ENCODE measurements at regions not wholly inside any gene's neighbourhood (a gene's known extent, or its start where the extent isn't known, plus 50 kb on each side); places are given as distances from the start of the nearest gene placed in this dataset.

DNA sequence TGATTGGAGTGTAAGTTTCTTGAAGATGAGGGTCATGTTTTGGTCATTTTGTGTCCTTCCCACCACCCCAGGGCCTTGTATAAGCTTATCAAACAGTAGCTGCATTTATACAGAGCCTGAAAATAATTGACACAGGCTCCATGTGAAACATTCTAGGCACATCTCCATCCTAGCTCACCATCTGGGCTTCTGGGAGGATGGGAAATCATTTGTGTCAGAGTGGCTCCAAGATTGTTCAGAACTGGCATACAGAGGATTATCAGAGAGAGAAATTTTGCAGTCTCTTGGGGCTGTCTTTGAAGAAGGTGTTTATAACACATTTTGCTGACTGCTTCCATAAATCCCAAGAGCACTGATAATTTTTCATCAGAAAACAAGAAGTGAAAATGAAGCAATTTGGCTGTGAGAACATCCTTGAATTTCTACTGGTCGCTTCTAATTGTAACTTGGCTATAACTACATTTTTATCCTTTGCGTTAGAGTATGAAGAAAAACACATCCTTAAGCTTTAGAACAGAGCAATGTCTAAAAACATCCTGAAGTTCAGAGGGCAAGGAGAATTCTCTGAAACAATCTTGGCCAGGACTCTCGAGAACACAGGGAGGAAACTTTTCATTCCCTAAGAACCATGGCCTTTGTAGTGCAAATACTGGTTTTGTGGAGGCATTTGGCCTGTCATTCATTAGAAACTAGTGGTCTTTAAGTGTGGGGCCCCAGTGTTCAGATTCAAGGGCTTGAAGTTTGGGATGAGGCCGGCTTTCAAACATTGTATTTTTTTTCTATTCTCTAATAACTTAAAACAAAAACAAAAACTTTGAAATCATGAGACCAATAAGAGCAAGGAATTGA, 151.1 kb downstream of the DACT1 start:
- no peak for DNase-seq (ENCODE audit: low spot score)
- no peak overlapping the region for H3K4me3 Mint-ChIP-seq

More for the DNA sequence above, 151.1 kb downstream of the DACT1 start:
- TF ChIP-seq, protein P1, sequence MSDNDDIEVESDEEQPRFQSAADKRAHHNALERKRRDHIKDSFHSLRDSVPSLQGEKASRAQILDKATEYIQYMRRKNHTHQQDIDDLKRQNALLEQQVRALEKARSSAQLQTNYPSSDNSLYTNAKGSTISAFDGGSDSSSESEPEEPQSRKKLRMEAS (CRISPR knock-in tag; IDR thresholded peaks at IDR 0.05) = no peak
- TF ChIP-seq, protein P2, sequence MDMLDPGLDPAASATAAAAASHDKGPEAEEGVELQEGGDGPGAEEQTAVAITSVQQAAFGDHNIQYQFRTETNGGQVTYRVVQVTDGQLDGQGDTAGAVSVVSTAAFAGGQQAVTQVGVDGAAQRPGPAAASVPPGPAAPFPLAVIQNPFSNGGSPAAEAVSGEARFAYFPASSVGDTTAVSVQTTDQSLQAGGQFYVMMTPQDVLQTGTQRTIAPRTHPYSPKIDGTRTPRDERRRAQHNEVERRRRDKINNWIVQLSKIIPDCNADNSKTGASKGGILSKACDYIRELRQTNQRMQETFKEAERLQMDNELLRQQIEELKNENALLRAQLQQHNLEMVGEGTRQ (CRISPR knock-in tag; IDR thresholded peaks at IDR 0.05) = no peak
- TF ChIP-seq, protein P3, sequence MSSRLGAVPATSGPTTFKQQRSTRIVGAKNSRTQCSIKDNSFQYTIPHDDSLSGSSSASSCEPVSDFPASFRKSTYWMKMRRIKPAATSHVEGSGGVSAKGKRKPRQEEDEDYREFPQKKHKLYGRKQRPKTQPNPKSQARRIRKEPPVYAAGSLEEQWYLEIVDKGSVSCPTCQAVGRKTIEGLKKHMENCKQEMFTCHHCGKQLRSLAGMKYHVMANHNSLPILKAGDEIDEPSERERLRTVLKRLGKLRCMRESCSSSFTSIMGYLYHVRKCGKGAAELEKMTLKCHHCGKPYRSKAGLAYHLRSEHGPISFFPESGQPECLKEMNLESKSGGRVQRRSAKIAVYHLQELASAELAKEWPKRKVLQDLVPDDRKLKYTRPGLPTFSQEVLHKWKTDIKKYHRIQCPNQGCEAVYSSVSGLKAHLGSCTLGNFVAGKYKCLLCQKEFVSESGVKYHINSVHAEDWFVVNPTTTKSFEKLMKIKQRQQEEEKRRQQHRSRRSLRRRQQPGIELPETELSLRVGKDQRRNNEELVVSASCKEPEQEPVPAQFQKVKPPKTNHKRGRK (CRISPR knock-in tag; IDR thresholded peaks at IDR 0.05; ENCODE audit: borderline replicate concordance) = no peak
- TF ChIP-seq, protein P4, sequence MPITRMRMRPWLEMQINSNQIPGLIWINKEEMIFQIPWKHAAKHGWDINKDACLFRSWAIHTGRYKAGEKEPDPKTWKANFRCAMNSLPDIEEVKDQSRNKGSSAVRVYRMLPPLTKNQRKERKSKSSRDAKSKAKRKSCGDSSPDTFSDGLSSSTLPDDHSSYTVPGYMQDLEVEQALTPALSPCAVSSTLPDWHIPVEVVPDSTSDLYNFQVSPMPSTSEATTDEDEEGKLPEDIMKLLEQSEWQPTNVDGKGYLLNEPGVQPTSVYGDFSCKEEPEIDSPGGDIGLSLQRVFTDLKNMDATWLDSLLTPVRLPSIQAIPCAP (CRISPR knock-in tag; IDR thresholded peaks at IDR 0.05) = no peak
- TF ChIP-seq, protein P5, sequence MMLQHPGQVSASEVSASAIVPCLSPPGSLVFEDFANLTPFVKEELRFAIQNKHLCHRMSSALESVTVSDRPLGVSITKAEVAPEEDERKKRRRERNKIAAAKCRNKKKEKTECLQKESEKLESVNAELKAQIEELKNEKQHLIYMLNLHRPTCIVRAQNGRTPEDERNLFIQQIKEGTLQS (CRISPR knock-in tag; conservative IDR thresholded peaks at IDR 0.05) = no peak
- TF ChIP-seq, protein P6, sequence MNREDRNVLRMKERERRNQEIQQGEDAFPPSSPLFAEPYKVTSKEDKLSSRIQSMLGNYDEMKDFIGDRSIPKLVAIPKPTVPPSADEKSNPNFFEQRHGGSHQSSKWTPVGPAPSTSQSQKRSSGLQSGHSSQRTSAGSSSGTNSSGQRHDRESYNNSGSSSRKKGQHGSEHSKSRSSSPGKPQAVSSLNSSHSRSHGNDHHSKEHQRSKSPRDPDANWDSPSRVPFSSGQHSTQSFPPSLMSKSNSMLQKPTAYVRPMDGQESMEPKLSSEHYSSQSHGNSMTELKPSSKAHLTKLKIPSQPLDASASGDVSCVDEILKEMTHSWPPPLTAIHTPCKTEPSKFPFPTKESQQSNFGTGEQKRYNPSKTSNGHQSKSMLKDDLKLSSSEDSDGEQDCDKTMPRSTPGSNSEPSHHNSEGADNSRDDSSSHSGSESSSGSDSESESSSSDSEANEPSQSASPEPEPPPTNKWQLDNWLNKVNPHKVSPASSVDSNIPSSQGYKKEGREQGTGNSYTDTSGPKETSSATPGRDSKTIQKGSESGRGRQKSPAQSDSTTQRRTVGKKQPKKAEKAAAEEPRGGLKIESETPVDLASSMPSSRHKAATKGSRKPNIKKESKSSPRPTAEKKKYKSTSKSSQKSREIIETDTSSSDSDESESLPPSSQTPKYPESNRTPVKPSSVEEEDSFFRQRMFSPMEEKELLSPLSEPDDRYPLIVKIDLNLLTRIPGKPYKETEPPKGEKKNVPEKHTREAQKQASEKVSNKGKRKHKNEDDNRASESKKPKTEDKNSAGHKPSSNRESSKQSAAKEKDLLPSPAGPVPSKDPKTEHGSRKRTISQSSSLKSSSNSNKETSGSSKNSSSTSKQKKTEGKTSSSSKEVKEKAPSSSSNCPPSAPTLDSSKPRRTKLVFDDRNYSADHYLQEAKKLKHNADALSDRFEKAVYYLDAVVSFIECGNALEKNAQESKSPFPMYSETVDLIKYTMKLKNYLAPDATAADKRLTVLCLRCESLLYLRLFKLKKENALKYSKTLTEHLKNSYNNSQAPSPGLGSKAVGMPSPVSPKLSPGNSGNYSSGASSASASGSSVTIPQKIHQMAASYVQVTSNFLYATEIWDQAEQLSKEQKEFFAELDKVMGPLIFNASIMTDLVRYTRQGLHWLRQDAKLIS (CRISPR knock-in tag; IDR thresholded peaks at IDR 0.05; ENCODE audit: borderline replicate concordance) = no peak
- TF ChIP-seq, protein P7, sequence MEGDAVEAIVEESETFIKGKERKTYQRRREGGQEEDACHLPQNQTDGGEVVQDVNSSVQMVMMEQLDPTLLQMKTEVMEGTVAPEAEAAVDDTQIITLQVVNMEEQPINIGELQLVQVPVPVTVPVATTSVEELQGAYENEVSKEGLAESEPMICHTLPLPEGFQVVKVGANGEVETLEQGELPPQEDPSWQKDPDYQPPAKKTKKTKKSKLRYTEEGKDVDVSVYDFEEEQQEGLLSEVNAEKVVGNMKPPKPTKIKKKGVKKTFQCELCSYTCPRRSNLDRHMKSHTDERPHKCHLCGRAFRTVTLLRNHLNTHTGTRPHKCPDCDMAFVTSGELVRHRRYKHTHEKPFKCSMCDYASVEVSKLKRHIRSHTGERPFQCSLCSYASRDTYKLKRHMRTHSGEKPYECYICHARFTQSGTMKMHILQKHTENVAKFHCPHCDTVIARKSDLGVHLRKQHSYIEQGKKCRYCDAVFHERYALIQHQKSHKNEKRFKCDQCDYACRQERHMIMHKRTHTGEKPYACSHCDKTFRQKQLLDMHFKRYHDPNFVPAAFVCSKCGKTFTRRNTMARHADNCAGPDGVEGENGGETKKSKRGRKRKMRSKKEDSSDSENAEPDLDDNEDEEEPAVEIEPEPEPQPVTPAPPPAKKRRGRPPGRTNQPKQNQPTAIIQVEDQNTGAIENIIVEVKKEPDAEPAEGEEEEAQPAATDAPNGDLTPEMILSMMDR (IDR thresholded peaks at IDR 0.05) = no peak
- TF ChIP-seq TEAD1 (CRISPR knock-in tag; IDR thresholded peaks at IDR 0.05) (no peak), NR2C2 (CRISPR knock-in tag; IDR thresholded peaks at IDR 0.05) (no peak), NR3C1 (CRISPR knock-in tag; conservative IDR thresholded peaks at IDR 0.05; ENCODE audit: low read depth) (no peak), CREM (CRISPR knock-in tag; IDR thresholded peaks at IDR 0.05) (no peak)
- TF ChIP-seq, protein P8, sequence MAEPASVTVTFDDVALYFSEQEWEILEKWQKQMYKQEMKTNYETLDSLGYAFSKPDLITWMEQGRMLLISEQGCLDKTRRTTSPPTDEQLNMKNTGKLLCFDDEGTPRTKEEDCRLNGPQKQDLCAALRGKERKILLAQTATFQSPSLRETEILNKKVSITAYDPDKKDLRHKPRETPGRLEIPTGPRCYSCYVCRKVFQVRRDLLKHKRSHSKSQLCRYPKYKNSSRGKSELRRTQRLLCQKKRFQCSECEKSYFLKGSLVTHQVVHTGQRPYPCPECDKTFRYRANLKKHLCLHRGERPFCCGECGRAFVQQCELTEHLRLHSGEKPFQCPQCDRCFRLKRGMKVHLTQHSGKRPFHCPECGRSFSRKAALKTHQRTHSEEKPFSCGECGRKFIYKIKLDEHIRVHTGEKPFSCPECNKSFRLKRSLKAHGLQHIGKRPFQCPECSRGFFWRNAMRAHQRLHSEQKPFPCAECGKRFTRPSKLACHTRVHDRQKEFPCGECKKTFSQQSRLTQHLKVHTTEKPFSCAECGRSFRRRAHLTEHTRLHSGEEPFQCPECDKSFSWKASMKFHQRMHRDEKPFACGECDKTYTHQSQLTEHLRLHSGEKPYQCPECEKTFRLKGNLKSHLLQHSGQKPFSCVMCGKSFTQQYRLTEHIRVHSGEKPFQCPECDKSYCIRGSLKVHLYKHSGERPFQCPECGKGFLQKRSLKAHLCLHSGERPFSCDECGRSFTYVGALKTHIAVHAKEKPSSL (CRISPR knock-in tag; conservative IDR thresholded peaks at IDR 0.05) = no peak
- TF ChIP-seq, protein P9, sequence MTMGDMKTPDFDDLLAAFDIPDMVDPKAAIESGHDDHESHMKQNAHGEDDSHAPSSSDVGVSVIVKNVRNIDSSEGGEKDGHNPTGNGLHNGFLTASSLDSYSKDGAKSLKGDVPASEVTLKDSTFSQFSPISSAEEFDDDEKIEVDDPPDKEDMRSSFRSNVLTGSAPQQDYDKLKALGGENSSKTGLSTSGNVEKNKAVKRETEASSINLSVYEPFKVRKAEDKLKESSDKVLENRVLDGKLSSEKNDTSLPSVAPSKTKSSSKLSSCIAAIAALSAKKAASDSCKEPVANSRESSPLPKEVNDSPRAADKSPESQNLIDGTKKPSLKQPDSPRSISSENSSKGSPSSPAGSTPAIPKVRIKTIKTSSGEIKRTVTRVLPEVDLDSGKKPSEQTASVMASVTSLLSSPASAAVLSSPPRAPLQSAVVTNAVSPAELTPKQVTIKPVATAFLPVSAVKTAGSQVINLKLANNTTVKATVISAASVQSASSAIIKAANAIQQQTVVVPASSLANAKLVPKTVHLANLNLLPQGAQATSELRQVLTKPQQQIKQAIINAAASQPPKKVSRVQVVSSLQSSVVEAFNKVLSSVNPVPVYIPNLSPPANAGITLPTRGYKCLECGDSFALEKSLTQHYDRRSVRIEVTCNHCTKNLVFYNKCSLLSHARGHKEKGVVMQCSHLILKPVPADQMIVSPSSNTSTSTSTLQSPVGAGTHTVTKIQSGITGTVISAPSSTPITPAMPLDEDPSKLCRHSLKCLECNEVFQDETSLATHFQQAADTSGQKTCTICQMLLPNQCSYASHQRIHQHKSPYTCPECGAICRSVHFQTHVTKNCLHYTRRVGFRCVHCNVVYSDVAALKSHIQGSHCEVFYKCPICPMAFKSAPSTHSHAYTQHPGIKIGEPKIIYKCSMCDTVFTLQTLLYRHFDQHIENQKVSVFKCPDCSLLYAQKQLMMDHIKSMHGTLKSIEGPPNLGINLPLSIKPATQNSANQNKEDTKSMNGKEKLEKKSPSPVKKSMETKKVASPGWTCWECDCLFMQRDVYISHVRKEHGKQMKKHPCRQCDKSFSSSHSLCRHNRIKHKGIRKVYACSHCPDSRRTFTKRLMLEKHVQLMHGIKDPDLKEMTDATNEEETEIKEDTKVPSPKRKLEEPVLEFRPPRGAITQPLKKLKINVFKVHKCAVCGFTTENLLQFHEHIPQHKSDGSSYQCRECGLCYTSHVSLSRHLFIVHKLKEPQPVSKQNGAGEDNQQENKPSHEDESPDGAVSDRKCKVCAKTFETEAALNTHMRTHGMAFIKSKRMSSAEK (CRISPR knock-in tag; IDR thresholded peaks at IDR 0.05; ENCODE audit: borderline replicate concordance) = no peak
- Mint-ChIP-seq H3K27ac (no peak overlapping the region), H3K27me3 (ENCODE audit: low read depth) (peaks cover 24% of the 10 kb centered on the region), H3K4me1 (peaks cover 19% of the 10 kb centered on the region), H3K9me3 (no peaks in the 10 kb centered on the region; the same call in 1 of the 2 replicates), H3K36me3 (no peaks in the 10 kb centered on the region)
- POLR2A ChIA-PET = no interaction called here
- CTCF ChIA-PET = interaction anchor here (1.5 kb wide), 1 partner anchor 288 kb away, joined by 3 read pairs; no protein-coding TSS in a partner anchor
- peak; percentile 70 for ATAC-seq
